ENCODE measurements at regions not wholly inside any gene's neighbourhood (a gene's known extent, or its start where the extent isn't known, plus 50 kb on each side); places are given as distances from the start of the nearest gene placed in this dataset.

GRCh38 chr2:52423655-52424054 is 1343.9 kb upstream of the CHAC2 start:
- no peak for TF ChIP-seq CTCF (IDR thresholded peaks at IDR 0.05)
- no peak for TF ChIP-seq POLR2A (IDR thresholded peaks at IDR 0.05)
